ENCODE measurements at regions not wholly inside any gene's neighbourhood (a gene's known extent, or its start where the extent isn't known, plus 50 kb on each side); places are given as distances from the start of the nearest gene placed in this dataset.
"Not testable (repeated sequence)": the region's sequence is repeated elsewhere in the genome, so short reads cannot be mapped to it uniquely, and the experiment has no call there.

DNA sequence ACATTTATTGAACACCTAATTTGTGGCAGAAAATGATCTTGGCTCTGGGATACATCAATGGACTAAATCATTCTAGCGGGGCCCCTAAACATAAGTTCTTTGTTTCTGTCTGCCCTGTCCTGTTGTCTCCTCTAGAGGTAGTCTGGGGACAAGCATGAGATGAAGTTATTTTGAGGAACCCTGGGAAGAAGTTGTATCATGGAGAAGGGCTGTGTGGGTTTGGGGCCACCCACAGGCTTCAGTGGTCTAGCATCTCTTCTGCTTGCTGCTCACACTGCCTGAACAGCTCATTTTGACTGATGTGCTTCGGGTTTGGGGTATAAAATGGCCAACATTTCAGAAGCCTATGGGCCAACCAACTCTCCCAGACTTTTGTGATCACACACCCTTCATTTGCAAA, 50.3 kb upstream of the OSBPL11 start:
- DNase-seq (ENCODE audit: low spot score): no peak

DNA sequence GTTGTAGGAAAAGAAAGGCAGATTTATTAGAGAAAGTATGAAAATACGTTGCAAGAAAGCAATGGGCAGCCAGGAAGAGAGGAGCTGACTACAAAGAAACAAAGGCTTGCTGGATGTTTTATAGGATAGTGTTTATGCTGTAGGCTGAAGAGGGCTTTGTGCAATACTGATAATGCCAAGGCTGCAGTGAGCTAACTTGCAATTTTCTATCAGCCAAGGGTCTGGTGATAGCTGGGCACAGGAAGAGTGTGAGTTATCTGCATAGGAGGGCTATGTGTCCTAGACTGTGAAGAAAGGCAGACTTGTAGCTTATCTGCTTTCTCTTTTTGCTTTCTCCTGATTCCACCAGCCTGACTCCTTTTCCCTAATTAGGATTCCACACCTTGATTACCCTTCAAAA, 51.3 kb upstream of the OSBPL11 start:
- DNase-seq (ENCODE audit: low spot score): no peak

DNA sequence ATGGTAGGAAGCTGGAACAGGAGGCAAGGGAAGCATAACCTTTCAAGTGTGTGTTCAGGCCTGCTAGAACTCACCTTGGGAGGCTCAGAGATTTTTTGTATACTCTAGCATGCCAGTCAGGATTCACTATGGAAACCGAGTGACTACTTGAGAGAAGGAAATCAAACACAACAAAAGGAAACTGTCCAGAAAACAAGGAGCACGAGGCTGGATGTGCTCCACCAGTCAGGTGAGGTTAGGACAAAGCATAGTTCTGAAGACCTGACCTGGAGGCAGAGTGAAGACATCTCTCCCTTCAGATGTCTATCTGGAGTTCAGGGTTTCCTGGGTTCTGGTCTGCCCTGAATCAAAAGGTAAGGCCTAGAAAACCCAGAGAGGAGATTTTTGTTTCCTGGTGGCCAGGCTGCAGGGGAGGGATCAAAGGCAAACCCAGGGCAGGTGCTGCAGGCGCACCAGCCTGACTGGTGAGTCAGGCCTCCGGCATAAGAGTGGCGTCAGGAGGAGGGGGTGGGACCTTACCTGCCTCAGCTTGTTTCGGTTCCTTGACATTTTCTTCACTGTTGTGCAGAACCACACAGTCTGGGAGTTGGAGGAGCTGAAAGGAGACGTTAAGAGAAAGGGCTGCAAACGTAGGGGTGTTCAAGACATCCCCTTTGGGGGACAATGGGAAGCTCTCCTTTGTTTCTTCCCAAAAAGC, 52.2 kb upstream of the OSBPL11 start:
- peak; percentile 51 for DNase-seq (ENCODE audit: low spot score)

DNA sequence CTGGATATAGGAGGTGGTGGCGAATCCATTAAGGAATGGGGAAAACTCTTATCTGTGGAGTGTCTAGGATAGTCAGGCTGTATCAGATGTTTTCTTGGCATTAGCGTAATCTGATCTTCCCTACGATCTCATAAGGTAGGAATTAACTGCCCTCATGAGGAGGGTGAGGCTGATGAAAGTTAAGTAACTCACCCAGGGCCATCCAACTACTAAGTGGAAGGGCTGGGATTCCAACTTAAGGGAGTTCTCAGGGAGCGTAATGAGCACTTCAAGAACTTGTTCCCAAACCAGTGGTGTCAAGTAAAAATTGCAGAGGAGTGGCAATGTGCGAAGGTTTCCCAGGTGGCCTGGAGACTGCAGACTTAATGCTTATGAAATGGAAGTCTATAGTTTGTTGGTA, 55.9 kb upstream of the OSBPL11 start:
- DNase-seq (ENCODE audit: low spot score): no peak

DNA sequence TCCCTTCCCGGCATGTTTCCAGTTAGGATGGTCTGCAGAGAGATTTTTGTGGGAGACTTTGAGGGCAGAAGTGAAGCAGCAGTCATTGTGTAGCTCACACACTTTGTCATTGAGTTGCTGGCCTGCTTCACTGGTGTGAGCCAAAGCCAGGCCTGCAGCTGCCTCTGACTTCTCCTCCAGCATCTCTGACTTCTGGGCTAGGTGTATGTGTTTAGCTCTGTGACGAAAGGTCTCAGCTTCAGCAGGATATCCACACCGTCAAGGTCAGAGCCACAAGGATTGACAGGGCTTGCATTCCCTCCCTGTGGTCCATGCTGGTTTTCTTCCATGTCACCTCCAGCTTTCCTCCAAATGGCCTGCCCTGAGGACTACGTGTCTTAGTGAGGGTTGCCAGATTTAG, 57.1 kb upstream of the OSBPL11 start:
- DNase-seq (ENCODE audit: low spot score): no peak

DNA sequence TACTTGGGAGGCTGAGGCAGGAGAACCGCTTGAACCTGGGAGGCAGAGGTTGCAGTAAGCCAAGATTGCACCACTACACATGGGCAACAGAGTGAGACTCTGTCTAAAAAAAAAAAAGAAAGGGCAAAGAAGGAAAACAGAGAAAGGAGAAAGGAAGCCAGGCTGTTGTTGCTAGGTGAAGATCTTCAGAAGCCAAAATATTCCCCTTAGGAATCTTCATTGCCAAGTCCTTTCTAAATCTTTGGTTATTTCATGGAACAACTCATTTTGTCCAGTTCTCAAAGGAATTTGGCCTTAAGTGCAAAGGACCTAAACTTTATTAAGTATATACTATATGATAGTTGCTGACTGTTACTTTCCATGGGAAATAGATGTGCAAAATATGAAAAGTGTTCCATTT, 59.2 kb upstream of the OSBPL11 start:
- DNase-seq (ENCODE audit: low spot score): no peak

DNA sequence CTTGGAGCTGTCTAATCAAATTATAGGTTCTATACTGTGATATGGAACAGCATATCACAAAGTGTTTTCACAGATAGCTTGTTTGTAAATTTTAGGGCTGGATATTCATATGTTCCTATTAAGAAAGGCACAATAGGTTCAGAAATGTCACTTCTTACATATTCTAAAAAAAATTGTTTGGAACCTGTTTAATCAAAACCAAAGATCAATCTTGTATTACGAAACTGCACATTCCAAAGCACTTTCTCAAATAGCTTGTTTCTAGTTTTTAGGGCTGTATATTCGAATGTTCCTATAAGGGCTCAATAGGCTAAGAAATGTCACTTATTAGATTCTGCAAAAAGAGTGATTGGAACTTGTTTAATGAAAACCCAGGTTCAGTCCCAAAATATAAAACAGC, 67.4 kb upstream of the OSBPL11 start:
- DNase-seq (ENCODE audit: low spot score): no peak

DNA sequence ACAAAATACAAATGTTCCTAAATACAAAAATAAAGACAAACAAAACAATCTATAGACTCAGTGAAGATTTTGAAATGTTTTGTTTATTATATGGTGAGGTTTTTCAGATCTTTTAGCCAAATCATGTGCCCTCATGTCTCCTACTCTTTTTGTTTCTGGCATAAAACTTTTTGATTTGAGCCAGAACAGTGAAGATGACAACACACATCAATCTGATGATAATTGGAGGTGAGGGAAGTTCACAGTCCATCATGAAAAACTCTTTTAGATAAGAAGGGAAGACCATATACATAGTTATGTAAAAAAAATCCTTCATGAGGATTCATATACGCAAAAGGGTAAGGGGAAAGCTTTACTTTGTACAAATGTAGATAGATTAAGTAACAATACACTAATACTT, 75.1 kb upstream of the OSBPL11 start:
- no peak for DNase-seq (ENCODE audit: low spot score)

DNA sequence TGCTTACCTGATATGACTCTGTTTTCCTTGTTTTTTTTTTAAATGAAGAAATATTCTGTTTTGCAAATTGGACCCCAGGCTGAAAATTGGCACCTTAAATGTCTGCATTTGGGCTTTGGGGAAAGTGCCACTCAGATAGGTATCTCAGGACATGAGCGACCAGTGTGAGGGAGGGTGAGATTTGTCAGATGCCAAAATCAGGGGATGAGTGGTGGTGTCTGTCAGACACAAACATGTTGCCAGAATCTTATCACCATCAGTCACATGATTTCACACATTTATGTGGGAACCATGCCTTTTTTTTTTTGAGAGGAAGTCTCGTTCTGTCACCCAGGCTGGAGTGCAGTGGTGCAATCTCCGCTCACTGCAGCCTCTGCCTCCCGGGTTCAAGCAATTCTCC, 75.6 kb upstream of the OSBPL11 start:
- DNase-seq (ENCODE audit: low spot score): no peak

DNA sequence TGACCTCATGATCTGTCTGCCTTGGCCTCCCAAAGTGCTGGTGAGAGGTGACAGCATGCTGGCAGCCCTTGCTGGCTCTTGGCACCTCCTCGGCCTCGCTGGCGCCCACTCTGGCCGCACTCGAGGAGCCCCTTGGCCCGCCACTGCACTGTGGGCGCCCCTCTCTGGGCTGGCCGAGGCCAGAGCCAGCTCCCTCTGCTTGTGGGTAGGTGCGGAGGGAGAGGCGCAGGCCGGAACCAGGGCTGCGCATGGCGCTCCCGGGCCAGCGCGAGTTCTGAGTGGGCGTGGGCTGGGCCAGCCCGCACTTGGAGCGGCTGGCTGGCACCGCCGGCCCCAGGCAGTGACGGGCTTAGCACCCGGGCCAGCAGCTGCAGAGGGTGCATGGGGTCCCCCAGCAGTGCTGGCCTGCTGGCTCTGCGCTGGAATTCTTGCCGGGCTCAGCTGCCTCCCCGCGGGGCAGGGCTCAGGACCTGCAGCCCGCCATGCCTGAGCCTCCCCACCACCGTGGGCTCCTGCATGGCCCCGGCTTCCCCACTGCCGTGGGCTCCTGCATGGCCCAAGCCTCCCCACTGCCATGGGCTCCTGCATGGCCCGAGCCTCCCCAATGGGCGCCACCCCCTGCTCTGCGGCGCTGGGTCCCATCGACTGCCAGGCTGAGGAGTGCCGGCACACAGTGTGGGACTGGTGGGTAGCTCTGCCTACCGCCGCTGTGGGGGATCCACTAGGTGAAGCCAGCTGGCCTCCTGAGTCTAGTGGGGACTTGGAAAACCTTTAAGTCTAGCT, 76.4 kb upstream of the OSBPL11 start:
- no peak for DNase-seq (ENCODE audit: low spot score)

DNA sequence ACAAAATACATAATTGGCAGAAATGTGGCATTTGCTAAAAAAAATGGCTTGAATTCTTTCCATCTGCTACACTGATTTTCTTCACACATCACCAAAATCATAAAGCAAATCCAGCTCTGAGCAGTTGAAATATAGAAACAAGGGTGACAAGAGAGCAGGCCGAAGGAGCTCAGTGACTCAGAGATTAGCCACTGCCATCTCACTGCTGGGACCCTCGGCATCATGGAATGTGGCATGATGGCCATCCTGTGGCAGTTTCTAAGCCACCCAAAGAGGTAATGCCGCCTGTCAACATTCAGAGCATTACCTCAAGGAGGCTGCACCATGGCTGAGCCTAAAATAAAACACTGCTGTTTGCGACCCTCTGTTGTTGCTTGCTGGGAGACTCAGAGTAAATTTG, 80.5 kb upstream of the OSBPL11 start:
- DNase-seq (ENCODE audit: low spot score): no peak

DNA sequence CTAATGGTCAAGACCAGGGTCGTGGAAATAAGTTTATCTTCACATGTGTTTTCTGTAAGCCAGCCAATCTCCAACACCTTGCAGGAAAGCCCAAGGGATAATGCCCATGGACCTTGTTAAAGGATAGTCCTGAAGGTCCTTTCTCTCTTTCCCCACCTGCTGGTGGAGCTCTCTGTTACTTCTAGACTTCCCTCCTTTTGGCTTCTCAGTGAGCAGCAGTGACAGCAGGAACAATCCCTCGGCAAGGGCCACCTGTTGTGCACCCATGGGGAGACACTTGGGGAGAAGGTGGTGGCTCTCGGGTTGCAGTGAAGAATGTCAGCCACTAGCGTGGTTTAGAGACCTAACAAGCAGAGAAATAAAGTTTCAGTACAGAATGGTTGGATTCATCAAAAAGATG, 84.0 kb upstream of the OSBPL11 start:
- no peak for DNase-seq (ENCODE audit: low spot score)

DNA sequence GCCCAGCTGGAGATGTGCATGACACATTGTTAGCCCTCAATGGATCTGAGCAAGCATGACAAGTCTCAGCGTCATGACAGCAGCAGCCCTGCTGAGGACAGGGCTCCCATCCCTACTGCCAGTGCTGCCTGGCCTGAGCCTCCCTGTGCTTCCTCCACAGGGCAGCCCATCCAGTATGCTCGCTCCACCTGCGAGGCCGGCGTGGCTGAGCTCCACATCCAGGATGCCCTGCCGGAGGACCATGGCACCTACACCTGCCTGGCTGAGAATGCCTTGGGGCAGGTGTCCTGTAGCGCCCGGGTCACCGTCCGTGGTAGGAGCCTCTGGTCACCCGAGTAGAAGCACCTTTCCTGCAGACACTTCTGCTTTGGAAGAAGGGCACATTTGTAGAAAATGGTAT, 85.8 kb upstream of the OSBPL11 start:
- no peak for DNase-seq (ENCODE audit: low spot score)

DNA sequence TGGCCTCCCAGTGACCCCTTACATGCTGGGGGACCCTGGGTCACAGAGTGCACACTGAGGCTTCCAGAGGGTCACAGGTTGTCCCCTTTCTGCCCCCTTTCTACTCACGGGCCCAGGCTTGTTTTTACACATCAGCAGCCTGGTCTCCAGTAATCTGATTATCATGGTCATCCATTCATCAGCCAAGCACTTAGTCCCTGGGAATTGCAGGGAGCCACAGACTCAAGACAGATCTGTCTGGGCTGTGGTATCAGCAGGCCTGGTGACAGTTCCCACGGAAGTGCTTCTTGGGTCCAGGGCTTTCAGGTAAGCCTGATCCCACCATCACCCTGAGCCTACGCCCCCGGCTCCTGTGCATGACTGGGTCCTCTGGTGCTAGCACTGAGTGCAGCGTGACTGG, 86.6 kb upstream of the OSBPL11 start:
- not testable (repeated sequence) for DNase-seq (ENCODE audit: low spot score)

DNA sequence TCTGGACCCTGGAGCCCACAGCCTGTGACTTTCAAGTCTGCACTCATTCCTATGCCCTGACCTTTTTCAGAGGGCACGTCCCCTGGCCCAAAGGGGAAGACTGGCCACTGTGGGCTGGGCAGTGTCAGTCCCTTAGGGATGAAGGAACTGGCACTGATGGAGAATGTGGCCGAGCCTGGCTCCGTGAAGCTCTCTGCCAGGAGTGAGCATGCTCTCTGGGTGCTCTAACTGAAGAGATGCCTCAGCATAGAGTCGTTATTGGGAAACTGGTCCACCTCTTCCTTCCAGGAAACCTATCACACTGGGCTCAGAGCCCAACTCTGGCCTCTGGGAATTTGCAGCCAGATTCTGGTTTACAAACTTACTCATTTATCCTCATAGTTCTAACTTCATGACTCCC, 87.3 kb upstream of the OSBPL11 start:
- DNase-seq (ENCODE audit: low spot score): not testable (repeated sequence)

DNA sequence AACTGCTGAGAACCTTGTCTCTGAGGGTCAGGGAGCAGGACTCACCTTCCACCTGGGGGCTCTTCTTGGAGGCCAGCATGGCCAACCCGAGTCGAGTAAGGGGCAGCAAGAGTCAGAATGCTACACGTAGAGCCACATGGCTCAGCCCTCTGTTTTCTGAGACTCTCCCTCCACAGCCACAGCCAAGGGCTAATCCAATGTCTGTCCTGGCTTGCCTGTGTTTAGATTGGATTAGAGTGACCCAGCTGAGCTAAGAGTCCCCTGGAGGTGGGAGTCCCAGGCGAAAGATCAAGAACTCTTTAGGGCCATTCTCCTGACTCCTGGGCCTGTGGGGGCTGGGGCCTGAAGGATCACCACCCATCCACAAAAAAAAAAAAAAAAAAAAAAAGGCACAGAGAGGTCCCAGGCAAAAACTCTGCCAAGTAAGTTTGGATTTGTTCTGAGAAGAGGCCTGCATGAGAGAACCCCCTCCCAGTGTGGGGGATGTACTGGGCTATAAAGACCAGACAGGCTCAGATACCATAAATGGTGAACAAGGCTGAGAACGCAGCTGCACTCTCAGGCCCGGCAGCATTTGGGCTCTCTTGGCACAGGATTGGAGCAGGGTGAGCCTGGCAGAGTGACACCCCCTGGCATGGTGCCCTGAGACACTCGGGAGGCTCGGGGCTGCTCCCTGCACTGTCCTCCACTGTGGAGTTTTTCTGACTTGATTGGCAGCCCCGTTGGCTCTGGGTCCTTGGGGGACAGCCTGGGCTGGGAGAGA, 88.0 kb upstream of the OSBPL11 start:
- no peak for DNase-seq (ENCODE audit: low spot score)

DNA sequence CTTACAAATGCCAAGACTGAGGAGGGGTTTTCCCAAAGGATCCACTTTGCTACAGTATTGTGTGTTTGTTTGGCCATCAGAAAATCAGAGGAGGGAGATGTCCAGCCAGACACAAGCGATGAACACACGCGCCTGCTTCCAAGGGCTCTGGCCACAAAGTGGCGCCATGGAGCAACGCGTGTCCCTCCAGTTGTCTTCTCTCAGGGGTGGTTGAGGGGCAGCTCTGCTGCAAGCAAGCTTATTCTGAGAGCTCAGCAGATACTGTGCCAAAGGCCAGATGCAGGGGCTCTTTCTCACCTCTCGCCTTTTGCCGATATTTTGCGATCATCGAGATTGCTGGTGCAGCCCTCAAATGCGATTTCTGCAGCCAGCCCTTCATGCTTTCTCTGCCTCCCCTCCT, 88.9 kb upstream of the OSBPL11 start:
- no peak for DNase-seq (ENCODE audit: low spot score)

DNA sequence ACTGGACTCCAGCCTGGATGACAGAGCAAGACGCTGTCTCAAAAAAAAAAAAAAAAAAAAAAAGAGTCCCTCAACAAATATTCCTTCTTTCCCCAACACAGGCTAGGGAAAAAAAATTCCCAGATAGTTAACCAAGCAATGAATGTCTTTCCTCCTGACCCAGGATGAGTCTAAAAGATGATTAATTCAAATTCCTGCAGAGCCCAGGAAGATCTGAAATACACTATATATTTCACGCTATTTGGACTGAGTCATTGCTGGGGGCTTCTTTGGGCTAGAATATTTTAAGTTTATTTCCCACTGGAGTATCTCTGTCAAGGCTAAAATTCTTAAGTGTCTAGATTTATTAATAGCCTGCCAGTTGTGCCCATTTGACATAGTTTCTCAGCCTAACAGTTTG, 90.4 kb upstream of the OSBPL11 start:
- DNase-seq (ENCODE audit: low spot score): not testable (repeated sequence)

DNA sequence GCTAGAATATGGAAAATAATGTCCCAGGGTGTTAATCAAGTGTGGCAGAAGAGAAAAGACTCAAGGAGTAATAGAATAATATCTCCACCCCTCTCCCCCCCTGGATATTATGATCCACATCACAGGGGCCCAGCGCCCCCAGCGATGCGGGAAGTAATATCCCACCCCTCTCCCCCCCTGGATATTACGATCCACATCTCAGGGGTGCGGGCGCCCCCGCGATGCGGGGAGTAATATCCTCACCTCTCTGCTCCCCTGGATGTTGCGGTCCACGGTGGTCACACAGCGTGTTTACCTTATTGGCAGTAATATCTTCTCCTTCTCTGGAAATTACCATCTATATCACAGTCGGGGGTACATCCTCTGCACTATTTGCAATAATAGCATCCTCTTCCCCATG, 97.1 kb upstream of the OSBPL11 start:
- no peak for DNase-seq (ENCODE audit: low spot score)

DNA sequence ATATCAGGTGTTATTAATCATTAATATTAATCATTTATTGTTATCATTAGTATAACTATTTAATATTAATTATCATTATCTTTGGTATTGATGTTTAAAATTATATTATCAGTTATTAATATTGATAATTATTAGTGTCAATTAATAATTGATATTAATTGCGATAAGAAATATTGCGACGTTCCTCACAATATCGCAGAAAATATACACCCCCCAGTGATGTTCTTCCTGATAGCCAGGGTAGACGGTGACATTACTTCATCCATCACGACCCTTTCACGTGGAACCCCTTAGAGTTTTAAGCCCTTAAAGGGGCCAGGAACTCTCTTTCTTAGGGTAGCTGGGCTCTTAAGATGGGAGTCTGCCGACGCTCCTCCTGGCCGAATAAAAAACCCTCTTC, 98.6 kb upstream of the OSBPL11 start:
- DNase-seq (ENCODE audit: low spot score): no peak

DNA sequence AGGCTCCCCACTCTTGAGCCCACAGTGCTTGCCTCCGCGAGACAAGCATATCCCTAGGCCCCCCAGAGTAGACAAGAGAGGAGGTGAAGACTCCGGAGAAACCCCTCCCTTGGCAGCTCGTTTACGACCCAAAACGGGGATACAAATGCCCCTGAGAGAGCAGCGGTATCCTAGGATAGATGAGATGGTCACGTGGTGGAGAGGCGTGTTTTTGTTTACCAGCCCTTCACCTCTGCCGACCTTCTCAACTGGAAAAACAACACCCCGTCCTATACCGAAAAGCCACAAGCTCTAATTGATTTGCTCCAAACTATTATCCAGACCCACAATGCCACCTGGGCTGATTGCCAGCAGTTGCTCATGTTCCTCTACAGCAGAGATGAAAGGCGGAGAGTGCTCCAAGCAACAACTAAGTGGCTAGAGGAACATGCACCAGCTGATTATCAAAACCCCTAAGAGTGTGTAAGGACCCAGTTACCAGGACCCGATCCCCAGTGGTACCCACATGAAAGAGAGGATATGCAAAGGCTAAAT, 99.5 kb upstream of the OSBPL11 start:
- DNase-seq (ENCODE audit: low spot score): peak; percentile 77

DNA sequence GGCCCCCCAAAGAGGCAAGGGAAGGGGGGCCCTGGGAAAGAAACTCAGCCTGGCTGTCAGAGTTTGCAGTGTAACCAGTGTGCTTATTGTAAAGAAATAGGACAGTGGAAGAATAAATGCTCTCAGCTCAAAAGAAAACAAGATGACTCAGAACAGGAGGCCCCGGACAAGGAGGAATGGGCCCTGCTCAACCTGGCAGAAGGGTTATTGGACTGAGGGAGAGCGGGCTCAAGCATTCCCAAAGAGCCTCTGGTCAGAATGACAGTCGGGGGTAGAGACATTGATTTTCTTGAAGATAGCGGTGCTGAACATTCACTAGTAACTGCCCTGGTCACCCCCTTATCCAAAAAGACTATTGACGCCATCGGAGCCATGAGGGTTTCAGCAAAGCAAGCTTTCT, 100.4 kb upstream of the OSBPL11 start:
- no peak for DNase-seq (ENCODE audit: low spot score)

DNA sequence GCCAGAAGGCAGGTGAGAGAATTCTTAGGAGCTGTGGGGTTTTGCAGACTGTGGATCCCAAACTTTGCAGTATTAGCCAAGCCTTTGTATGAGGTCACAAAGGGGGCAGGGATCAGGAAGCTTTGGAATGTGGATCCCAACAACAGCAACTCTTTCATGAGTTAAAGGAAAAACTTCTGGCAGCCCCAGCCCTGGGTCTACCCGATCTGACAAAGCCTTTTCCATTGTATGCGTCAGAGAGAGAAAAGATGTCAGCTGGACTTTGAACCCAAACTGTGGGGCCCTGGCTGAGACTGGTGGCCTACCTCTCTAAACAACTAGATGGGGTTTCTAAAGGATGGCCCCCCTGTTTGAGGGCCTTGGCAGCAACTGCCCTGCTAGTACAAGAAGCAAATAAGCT, 101.8 kb upstream of the OSBPL11 start:
- DNase-seq (ENCODE audit: low spot score): not testable (repeated sequence)
